ENCODE measurements at regions not wholly inside any gene's neighbourhood (a gene's known extent, or its start where the extent isn't known, plus 50 kb on each side); places are given as distances from the start of the nearest gene placed in this dataset.

DNA sequence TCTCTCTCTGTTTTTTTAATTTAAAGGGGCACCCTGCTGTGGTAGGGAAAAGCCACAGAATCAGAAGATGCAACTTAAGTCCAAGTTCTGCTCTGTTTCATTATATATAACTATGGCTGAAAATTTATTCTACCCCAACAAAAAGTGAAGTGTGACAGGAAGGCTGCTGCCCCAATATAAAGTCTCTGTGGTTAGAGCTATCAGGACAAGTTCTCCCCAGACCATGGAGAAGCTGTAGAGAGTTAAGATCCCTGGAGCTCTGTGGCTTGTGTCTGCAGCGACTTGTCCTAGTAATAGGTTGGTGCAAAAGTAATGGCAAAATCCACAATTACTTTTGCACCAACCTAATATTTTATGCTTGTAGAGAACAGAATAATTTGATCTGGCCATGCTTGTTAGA lies 250.9 kb downstream of the PSAT1 start:
- TF ChIP-seq, protein P1, sequence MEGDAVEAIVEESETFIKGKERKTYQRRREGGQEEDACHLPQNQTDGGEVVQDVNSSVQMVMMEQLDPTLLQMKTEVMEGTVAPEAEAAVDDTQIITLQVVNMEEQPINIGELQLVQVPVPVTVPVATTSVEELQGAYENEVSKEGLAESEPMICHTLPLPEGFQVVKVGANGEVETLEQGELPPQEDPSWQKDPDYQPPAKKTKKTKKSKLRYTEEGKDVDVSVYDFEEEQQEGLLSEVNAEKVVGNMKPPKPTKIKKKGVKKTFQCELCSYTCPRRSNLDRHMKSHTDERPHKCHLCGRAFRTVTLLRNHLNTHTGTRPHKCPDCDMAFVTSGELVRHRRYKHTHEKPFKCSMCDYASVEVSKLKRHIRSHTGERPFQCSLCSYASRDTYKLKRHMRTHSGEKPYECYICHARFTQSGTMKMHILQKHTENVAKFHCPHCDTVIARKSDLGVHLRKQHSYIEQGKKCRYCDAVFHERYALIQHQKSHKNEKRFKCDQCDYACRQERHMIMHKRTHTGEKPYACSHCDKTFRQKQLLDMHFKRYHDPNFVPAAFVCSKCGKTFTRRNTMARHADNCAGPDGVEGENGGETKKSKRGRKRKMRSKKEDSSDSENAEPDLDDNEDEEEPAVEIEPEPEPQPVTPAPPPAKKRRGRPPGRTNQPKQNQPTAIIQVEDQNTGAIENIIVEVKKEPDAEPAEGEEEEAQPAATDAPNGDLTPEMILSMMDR (IDR thresholded peaks at IDR 0.05; ENCODE audit: low read length) = no peak
- no peak for TF ChIP-seq EZH2 (optimal IDR thresholded peaks at IDR 0.05; ENCODE audit: low read depth, low read length)
